Uterus (tissue), 3 donors: ENCODE measurements at regions not wholly inside any gene's neighbourhood (a gene's known extent, or its start where the extent isn't known, plus 50 kb on each side); places are given as distances from the start of the nearest gene placed in this dataset.

Experiments used
- DNase-seq, 2 donors: peaks; one replicate each; pipeline ENCODE4 v3.0.0-alpha.2; 2019 to 2020
- H3K27ac ChIP-seq, 2 donors: fragments of 200-600 bp; sonication (generic); 1 replicate in 1 of 2; 2 replicates in 1 of 2; pipeline ENCODE4 v1.5.1; 2016 to 2018
- H3K27me3 ChIP-seq, 2 donors: fragments of 200-600 bp; sonication (generic); one replicate each; pipeline ENCODE4 v1.5.1; 2018 to 2019; ENCODE audit warnings: control low read depth in 1 of 2
- H3K36me3 ChIP-seq, 2 donors: fragments of 200-600 bp; sonication (generic); one replicate each; pipeline ENCODE4 v1.5.1; 2019; ENCODE audit warnings: control low read depth in 1 of 2
- H3K4me1 ChIP-seq, 2 donors: fragments of 200-600 bp; sonication (generic); one replicate each; pipeline ENCODE4 v1.5.1; 2018 to 2019; ENCODE audit warnings: control low read depth in 1 of 2
- H3K4me3 ChIP-seq, 2 donors: fragments of 200-600 bp; sonication (generic); 1 replicate in 1 of 2; 2 replicates in 1 of 2; pipeline ENCODE4 v1.5.1; 2018 to 2019; ENCODE audit warnings: mild to moderate bottlenecking in 1 of 2
- H3K9me3 ChIP-seq, 2 donors: fragments of 200-600 bp; sonication (generic); one replicate each; pipeline ENCODE4 v1.5.1; 2019; ENCODE audit warnings: control low read depth in 1 of 2
- CTCF ChIP-seq, 4 experiments: fragments of 200-600 bp in 2 of 4; fragments of 450-650 bp in 2 of 4; sonication (generic) in 2 of 4; IDR thresholded peaks; one replicate each; pipeline ENCODE4 v1.5.1; 2016 to 2019; ENCODE audit warnings: antibody characterized with exemption in 4 of 4, mild to moderate bottlenecking in 2 of 4, moderate library complexity in 1 of 4
- POLR2A ChIP-seq, 2 donors: fragments of 450-650 bp; IDR thresholded peaks; one replicate each; pipeline ENCODE4 v1.6.1; 2016; ENCODE audit warnings: antibody characterized with exemption in 2 of 2, mild to moderate bottlenecking in 1 of 2, moderate library complexity in 1 of 2
- intact Hi-C: fragments of 100-400 bp; cut with DNase I; formaldehyde crosslinking; loops from one replicate; pipeline ENCODE4 v1.15.1; 2023; ENCODE audit warnings: low total_unique reads
- donor health status: DM: yes; HTN: yes; CAD: no.

GRCh38 chr1:29502225-29502910, 266.0 kb downstream of the PTPRU start:
- intact Hi-C loops: no loop called here
- Histone ChIP-seq H3K27ac (peak overlapping the region in 1 of 2 donors; percentile 36), H3K4me1 (no peaks in the 10 kb centered on the region), H3K4me3 (no peak overlapping the region), H3K9me3 (no peaks in the 10 kb centered on the region), H3K27me3 (no peaks in the 10 kb centered on the region), H3K36me3 (no peaks in the 10 kb centered on the region)
- no peak for DNase-seq
- TF ChIP-seq CTCF (IDR thresholded peaks at IDR 0.05) (no peak), POLR2A (IDR thresholded peaks at IDR 0.05) (no peak)

DNA sequence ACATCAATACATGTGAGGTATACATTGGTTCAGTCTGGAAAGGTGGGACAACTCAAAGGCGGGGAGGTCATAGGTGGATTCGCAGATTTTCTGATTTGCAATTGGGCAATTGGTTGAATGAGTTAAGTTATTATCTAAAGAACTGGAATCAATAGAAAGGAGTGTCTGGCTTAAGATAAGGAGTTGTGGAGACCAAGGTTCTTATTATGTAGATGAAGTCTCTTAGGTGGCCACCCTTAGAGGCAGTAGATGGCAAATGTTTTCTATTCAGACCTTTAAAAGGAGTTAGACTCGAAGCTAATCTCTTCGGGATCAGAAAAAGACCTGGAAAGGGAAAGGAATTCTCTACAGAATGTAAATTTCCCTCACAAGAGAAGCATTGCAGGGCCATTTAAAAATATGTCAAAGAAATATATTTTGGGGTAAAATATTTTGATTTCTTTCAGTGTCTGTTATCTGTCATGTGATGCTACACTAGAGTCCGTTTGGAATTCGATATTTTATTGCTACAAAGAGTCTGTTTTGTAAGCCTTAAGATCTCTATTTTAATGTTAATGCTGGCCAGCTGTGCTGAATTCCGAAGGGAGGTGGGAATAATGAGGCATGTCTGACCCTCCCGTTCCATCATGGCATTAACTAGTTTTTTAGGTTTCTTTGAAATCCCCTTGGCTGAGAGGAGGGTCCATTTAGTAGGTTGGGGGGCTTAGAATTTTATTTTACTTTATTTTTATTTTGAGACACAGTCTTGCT, 265.1 kb downstream of the PTPRU start:
- no peaks in the 10 kb centered on the region for H3K27me3 ChIP-seq
- H3K9me3 ChIP-seq: no peaks in the 10 kb centered on the region
- intact Hi-C loops: no loop called here
- H3K27ac ChIP-seq: no peak overlapping the region
- H3K4me3 ChIP-seq: no peak overlapping the region
- H3K36me3 ChIP-seq: no peaks in the 10 kb centered on the region
- no peak for DNase-seq
- no peaks in the 10 kb centered on the region for H3K4me1 ChIP-seq
- TF ChIP-seq POLR2A (IDR thresholded peaks at IDR 0.05): no peak
- TF ChIP-seq CTCF (IDR thresholded peaks at IDR 0.05): no peak

DNA sequence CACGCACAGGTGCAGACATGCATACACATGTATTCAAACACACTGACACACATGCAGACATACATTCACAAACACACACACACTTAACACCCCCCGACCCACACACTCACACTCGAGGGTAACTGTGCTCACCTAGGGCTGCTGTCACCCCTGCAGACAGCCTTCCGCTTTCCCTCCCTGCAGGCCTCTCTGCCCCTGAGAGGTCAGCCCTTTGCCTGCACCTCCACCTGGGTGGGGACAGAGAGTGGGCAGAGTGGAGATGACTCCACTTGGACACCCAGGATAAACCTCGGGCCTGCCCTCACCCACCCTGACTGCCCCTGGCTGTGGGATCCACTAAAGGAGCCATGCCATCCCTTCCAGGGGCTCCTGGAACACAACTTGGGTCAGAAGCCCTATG, 264.3 kb downstream of the PTPRU start:
- Histone ChIP-seq H3K4me1 (no peaks in the 10 kb centered on the region), H3K36me3 (no peaks in the 10 kb centered on the region), H3K27me3 (no peaks in the 10 kb centered on the region), H3K9me3 (no peaks in the 10 kb centered on the region), H3K27ac (no peak overlapping the region), H3K4me3 (no peak overlapping the region)
- no peak for TF ChIP-seq POLR2A (IDR thresholded peaks at IDR 0.05)
- TF ChIP-seq CTCF (IDR thresholded peaks at IDR 0.05): no peak
- DNase-seq: no peak
- intact Hi-C loops: no loop called here

GRCh38 chr1:29500041-29500440, 263.7 kb downstream of the PTPRU start:
- H3K27me3 ChIP-seq: no peaks in the 10 kb centered on the region
- H3K27ac ChIP-seq: no peak overlapping the region
- no peaks in the 10 kb centered on the region for H3K4me1 ChIP-seq
- TF ChIP-seq POLR2A (IDR thresholded peaks at IDR 0.05) (no peak), CTCF (IDR thresholded peaks at IDR 0.05) (no peak)
- intact Hi-C loops: no loop called here
- H3K4me3 ChIP-seq: no peak overlapping the region
- no peaks in the 10 kb centered on the region for H3K36me3 ChIP-seq
- no peaks in the 10 kb centered on the region for H3K9me3 ChIP-seq
- no peak for DNase-seq

DNA sequence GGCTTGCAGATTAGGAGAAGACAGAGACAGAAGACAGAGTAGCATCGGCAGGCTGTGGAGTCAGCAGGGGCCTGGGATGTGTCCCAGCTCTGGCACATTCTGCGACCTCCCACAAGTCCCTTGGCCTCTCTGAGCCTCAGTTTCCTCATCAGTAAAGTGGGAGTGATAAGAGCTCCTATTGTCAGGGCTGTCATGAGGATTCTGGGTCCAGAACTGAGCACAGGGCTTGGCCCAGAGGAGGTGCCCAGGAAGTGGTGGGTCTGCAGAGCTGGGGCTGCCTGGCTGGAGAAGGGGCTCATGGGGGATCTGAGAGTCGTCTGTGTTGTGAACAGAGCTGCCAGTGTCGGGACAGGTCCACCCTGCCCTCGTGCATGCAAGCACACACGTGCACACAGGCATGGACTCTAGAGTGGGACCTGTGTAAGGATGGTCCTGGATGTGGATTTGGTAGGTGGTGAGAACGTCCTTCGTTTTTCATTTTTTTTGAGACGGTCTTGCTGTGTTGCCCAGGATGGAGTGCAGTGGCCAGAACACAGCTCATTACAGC, 262.9 kb downstream of the PTPRU start:
- intact Hi-C loops: no loop called here

More for the DNA sequence above, 262.9 kb downstream of the PTPRU start:
- DNase-seq: no peak
- H3K27me3 ChIP-seq: no peaks in the 10 kb centered on the region
- no peaks in the 10 kb centered on the region for H3K36me3 ChIP-seq
- no peaks in the 10 kb centered on the region for H3K4me1 ChIP-seq
- TF ChIP-seq CTCF (IDR thresholded peaks at IDR 0.05): no peak
- no peak for TF ChIP-seq POLR2A (IDR thresholded peaks at IDR 0.05)
- no peak overlapping the region for H3K27ac ChIP-seq
- no peaks in the 10 kb centered on the region for H3K9me3 ChIP-seq
- no peak overlapping the region for H3K4me3 ChIP-seq
